Endothelial cell (in vitro differentiated cells): ENCODE measurements at regions not wholly inside any gene's neighbourhood (a gene's known extent, or its start where the extent isn't known, plus 50 kb on each side); places are given as distances from the start of the nearest gene placed in this dataset.

ENCODE experiments used
- DNase-seq: peaks from one replicate; pipeline ENCODE4 v3.0.0; 2021; ENCODE audit warnings: low spot score
- H3K27ac Mint-ChIP-seq: one replicate; pipeline ENCODE4 v1.8.0; 2021; ENCODE audit warnings: mixed read lengths, inconsistent platforms; ENCODE audit not compliant: unreplicated experiment
- H3K27me3 Mint-ChIP-seq: one replicate; pipeline ENCODE4 v1.8.0; 2021; ENCODE audit warnings: mild to moderate bottlenecking, moderate library complexity, mixed read lengths, inconsistent platforms; ENCODE audit not compliant: unreplicated experiment
- H3K36me3 Mint-ChIP-seq: one replicate; pipeline ENCODE4 v1.8.0; 2021; ENCODE audit warnings: mild to moderate bottlenecking, low read depth, mixed read lengths, inconsistent platforms; ENCODE audit not compliant: unreplicated experiment
- H3K4me1 Mint-ChIP-seq: one replicate; pipeline ENCODE4 v1.8.0; 2021; ENCODE audit warnings: mild to moderate bottlenecking, mixed read lengths, inconsistent platforms; ENCODE audit not compliant: unreplicated experiment
- H3K4me3 Mint-ChIP-seq: one replicate; pipeline ENCODE4 v1.8.0; 2021; ENCODE audit warnings: mild to moderate bottlenecking, mixed read lengths, inconsistent platforms; ENCODE audit not compliant: unreplicated experiment
- H3K9me3 Mint-ChIP-seq: one replicate; pipeline ENCODE4 v1.8.0; 2021; ENCODE audit warnings: mixed read lengths, inconsistent platforms; ENCODE audit not compliant: unreplicated experiment
- TF ChIP-seq, protein P1 (sequence below): fragments of 200-600 bp; sonication (generic); IDR thresholded peaks from one replicate; pipeline ENCODE4 v1.5.0; 2021; ENCODE audit warnings: antibody characterized with exemption; ENCODE audit not compliant: unreplicated experiment

DNA sequence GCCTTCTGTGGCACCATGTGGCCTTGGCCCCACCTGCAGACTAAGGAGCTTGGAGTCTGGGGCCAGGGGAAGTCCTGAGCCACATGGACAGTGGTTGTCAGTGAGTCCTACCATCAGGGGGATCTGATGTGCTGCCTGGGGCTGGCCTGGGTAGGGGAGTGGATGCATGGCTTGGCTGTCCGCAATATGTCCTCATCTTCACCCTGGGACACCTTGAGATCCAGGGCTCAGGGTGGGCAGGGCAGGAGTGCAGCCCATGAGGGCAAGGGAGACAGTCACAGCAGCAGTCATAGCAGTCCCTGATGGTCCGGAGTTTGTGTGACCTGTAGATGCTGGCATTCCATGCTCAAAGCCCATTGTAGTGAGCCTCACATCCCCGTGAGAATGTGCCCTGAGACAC lies 256.8 kb upstream of the B3GAT1 start:
- Mint-ChIP-seq H3K4me1 (no peaks in the 10 kb centered on the region), H3K27ac (no peak overlapping the region), H3K27me3 (peaks cover 4% of the 10 kb centered on the region), H3K36me3 (no peaks in the 10 kb centered on the region), H3K4me3 (no peak overlapping the region), H3K9me3 (no peaks in the 10 kb centered on the region)
- TF ChIP-seq, protein P1, sequence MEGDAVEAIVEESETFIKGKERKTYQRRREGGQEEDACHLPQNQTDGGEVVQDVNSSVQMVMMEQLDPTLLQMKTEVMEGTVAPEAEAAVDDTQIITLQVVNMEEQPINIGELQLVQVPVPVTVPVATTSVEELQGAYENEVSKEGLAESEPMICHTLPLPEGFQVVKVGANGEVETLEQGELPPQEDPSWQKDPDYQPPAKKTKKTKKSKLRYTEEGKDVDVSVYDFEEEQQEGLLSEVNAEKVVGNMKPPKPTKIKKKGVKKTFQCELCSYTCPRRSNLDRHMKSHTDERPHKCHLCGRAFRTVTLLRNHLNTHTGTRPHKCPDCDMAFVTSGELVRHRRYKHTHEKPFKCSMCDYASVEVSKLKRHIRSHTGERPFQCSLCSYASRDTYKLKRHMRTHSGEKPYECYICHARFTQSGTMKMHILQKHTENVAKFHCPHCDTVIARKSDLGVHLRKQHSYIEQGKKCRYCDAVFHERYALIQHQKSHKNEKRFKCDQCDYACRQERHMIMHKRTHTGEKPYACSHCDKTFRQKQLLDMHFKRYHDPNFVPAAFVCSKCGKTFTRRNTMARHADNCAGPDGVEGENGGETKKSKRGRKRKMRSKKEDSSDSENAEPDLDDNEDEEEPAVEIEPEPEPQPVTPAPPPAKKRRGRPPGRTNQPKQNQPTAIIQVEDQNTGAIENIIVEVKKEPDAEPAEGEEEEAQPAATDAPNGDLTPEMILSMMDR: no peak
- no peak for DNase-seq

DNA sequence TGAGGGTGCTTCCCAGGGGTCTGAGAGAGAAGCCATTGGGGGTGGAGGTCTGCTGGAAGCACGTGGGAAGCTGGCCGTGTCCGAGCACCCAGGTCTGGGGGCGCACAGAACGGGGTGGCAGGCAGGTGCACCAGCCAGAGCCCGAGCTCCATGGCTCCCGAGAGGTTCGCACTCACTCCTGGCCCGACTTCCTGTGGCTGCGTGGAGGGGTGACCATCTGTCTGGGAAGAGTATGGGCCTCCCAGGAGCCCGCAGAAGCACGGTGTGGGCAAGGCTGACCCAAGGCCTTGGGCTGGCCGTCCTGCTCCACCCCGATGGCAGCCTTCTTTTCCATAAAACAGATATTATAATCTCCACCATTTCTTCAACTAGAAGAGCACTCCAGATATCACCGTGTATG lies 256.0 kb upstream of the B3GAT1 start:
- Mint-ChIP-seq H3K27ac (no peak overlapping the region), H3K4me1 (no peaks in the 10 kb centered on the region), H3K27me3 (peaks cover 4% of the 10 kb centered on the region), H3K36me3 (no peaks in the 10 kb centered on the region), H3K4me3 (no peak overlapping the region), H3K9me3 (no peaks in the 10 kb centered on the region)
- TF ChIP-seq, protein P1: no peak
- DNase-seq: no peak

DNA sequence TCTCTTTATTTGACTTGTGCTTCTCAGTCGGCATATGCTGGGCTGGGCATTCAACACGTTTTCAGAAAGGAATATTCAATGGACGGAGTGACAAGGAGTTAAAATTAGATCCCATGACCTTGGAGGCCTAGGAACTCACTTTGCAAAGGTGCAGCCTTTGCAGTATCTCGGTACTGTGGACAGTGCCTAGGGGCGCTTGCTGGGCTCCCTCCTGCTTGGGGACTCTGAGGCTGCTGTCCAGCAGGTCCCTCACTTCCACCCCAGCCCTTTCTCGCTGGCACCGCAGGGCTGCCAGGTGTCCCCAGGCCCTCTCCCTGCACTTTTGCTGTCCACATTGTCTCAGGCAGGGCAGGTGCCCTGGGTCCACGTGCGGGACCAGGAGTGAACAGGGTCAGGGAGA lies 255.5 kb upstream of the B3GAT1 start:
- H3K27me3 Mint-ChIP-seq: peaks cover 4% of the 10 kb centered on the region
- H3K9me3 Mint-ChIP-seq: no peaks in the 10 kb centered on the region
- TF ChIP-seq, protein P1: no peak
- DNase-seq: no peak
- H3K4me3 Mint-ChIP-seq: no peak overlapping the region
- no peak overlapping the region for H3K27ac Mint-ChIP-seq
- H3K36me3 Mint-ChIP-seq: no peaks in the 10 kb centered on the region
- no peaks in the 10 kb centered on the region for H3K4me1 Mint-ChIP-seq

DNA sequence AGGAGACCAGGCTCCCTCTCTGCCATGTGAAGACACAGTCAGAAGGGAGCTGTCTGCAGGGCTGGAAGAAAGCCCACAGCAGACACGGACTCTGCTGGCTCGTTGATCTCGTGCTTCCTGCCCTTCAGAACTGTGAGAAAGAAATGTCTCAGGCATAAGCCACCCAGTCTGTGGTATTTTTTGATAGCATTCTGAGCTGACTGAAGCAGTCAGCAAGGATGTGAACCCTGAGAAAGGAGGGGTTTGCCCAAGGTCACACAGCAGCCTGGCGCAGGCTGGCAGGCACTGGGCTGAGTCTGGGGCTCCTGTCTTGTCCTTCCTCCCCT lies 255.1 kb upstream of the B3GAT1 start:
- Mint-ChIP-seq H3K27ac (no peak overlapping the region), H3K27me3 (peaks cover 4% of the 10 kb centered on the region), H3K4me1 (no peaks in the 10 kb centered on the region), H3K36me3 (no peaks in the 10 kb centered on the region), H3K9me3 (no peaks in the 10 kb centered on the region), H3K4me3 (no peak overlapping the region)
- TF ChIP-seq, protein P1: no peak
- no peak for DNase-seq

DNA sequence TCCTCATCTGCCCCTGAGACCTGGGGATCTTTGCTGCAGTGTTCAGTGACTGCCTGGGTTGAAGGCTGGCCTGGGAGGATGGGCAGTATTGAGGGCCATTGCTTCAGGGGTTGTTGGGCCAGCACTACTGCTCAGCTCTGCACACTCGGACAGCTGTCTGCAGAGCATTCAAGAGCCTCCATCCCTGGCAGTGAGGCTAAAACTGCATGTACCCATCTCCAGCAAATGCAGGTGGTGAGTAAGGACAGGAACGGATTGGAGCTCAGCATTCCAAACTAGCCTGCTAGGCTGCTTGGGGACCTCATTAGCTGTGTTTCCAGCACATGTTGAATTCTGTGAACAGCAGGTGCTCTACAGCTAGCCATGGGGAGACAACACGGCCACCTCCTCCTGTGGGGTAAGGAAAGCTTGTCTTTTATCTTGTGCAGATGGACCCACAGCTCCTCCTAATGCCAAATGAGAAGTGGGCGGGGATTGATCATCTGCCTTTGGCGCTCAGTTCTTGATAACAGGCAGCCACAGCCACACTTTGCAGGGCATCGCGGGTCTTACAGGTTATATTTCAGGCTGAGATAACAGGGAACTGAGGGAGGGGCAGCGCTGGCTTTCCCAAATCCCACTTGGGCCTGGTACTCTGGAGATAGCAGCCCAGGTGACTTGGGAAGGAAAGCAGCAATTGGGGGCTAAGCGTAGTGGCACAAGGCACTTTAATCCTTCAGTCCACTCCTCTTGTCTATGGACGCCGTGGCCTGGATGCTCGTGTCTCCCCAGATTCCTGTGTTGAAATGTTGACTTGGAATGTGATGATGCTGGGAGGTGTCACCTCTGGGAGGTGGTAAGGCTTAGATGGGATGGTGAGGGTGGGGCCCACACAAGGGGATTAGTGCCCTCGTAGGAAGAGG lies 254.5 kb upstream of the B3GAT1 start:
- no peak for DNase-seq
- TF ChIP-seq, protein P1: no peak
- Mint-ChIP-seq H3K27me3 (peaks cover 4% of the 10 kb centered on the region), H3K27ac (no peak overlapping the region), H3K9me3 (no peaks in the 10 kb centered on the region), H3K36me3 (no peaks in the 10 kb centered on the region), H3K4me3 (no peak overlapping the region), H3K4me1 (no peaks in the 10 kb centered on the region)
